GM10266 (cell line): ENCODE measurements at regions not wholly inside any gene's neighbourhood (a gene's known extent, or its start where the extent isn't known, plus 50 kb on each side); places are given as distances from the start of the nearest gene placed in this dataset.

Source experiments
- DNase-seq: peaks from one replicate; pipeline ENCODE4 v3.0.0; 2012; ENCODE audit errors: extremely low spot score
- TF ChIP-seq, protein P1 (sequence below): IDR thresholded peaks from 2 replicates; pipeline ENCODE4 v1.5.1; 2012; ENCODE audit warnings: mild to moderate bottlenecking, low read depth; ENCODE audit not compliant: control insufficient read depth, insufficient read depth; ENCODE audit errors: missing control alignments

DNA sequence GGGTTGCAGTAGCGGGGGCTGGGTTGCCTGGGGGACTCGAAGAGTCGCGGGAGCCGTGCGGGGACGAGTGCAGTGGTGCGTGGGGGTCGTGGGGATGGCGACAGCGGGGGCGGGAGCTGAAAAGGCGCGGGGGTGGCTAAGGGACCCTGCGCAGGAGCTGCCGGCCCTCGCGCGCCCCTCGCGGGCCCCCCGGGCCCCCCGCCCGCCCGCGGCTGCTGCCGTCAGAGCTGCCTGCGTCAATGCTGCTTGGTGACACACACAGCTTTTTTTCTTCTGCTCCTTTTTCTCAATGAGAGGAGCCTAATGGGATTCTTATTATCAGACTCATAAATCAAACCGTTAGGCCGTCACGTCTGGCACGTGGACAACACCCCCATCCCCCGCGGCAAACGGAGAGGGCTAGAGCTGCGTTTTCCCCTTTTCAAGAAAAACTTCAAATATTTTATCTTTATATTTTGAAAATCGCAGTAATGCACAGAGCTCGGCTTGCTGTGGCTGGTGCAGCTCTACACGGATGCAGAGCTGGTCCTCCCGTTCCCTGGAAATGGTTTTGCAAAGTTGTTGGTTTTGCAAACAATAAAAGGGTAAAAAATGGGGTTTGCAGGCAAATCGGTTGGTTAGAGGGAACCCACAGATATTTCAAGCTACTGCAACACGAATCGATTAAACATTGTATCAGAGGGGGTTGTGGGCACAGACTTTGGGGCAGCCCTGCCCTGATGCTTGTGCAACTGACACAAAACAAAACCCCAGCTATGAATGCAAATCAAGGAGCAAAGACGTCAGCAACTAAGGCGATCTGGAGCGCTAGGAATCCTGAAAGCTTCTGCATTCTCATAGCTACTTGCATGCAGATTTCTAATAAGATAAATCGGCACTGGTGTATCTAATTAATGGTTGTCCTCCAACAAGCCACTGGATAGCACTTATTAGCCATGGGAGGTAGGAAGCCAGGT lies 161.4 kb downstream of the TBXT start:
- DNase-seq, result no peak
- TF ChIP-seq, protein P1, sequence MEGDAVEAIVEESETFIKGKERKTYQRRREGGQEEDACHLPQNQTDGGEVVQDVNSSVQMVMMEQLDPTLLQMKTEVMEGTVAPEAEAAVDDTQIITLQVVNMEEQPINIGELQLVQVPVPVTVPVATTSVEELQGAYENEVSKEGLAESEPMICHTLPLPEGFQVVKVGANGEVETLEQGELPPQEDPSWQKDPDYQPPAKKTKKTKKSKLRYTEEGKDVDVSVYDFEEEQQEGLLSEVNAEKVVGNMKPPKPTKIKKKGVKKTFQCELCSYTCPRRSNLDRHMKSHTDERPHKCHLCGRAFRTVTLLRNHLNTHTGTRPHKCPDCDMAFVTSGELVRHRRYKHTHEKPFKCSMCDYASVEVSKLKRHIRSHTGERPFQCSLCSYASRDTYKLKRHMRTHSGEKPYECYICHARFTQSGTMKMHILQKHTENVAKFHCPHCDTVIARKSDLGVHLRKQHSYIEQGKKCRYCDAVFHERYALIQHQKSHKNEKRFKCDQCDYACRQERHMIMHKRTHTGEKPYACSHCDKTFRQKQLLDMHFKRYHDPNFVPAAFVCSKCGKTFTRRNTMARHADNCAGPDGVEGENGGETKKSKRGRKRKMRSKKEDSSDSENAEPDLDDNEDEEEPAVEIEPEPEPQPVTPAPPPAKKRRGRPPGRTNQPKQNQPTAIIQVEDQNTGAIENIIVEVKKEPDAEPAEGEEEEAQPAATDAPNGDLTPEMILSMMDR, result no peak

DNA sequence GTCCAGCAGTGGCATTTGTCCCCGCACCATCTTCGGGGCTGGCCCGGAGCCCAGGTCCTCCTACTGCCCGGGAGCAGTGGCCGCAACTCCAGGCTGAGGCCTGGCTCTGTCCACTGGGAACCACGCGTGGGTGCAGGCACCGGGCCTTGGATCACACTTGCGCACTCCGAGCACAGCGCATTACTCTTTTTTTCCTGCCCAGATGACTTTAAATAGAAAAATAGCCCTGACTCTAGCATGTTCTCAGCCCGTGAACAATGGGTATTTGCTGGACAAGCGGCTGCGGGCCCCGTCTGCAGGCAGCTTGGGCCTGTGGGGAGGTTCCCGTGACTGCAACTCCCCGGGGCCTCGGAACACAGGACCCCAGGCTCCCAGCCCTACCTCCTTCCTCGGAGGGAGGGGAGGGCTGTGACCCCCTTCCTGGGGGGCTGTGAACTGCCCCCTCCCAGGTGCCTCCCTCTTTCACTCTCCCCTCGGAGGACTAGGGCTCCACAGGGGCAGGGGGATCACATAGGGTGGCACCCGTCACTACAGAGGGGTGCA lies 162.2 kb downstream of the TBXT start:
- DNase-seq, result no peak
- TF ChIP-seq, protein P1, result no peak

DNA sequence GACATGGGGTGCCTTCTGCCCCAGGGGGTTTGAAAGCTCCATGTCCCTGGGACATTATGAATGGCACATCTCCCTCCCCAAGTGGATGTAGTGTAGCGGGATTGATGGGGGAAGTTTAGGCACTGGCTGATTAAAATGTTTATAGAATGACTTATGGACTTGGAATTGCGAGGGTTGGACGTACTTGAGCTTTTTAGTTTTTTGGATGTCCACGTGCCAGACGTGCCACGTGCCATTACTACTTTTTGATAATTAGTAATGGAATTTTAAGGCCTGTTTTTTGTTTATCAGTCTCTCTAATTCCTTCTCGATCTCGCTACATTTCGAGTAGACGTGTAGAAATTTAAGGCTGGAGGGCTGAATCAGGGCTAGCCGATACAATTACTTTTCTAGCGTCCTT lies 162.8 kb downstream of the TBXT start:
- TF ChIP-seq, protein P1, result no peak
- no peak for DNase-seq

DNA sequence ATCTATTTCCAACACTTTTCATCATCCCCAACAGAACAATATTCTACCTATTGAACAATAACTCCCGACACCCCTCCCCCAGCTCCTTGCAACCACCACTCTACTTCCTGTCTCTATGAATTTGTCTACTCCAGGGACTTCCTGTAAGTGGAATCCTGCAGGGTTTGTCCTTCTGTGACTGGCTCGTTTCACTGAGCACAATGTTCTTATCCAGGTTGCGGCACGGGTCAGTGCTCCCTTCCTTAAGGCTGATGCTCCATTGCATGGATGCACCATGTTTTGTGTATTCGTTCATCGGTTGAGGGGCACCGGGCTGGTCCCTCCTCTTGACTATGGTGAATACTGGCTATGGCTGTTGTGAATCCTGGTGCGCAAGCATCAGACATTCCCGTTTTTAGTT lies 163.2 kb downstream of the TBXT start:
- DNase-seq, result no peak
- TF ChIP-seq, protein P1, result no peak

DNA sequence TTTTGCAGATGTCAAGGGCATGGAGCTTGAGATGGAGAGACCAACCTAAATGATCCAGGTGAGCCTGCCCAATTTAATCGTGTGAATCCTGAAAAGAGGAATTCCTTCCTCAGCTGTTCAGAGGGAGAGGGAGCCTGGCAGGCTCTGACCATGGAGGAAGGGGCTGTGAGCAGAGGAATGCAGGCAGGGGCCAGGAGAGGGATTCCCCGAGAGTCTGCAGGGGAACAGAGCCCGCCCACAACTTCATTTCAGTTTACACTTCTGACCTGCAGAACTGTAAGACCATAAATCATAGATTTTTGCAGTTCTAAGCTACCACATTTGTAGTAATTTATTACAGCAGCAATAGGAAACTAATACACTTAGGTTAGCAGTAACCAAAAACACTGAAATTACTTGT lies 164.1 kb downstream of the TBXT start:
- DNase-seq, result no peak
- TF ChIP-seq, protein P1, result no peak

DNA sequence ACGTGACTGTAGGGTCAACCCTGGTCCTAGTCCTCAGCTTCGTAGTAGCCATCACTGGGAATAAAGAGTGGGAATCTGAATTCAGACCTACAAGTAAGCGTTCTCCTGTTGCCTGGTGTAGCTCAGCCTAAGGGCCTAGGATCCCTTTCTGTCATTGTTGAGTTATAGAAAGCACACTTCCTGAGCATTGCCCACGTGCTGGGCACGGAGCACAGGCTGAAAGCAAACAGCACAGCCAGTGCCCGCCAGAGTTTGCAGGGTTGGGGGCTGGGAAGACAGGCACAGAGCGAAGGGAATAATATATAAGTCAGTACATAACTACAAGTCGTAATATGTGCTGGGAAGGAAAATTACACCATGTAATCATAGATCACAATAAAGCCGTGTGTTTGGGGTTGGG lies 166.3 kb downstream of the TBXT start:
- TF ChIP-seq, protein P1, result no peak
- DNase-seq, result no peak

DNA sequence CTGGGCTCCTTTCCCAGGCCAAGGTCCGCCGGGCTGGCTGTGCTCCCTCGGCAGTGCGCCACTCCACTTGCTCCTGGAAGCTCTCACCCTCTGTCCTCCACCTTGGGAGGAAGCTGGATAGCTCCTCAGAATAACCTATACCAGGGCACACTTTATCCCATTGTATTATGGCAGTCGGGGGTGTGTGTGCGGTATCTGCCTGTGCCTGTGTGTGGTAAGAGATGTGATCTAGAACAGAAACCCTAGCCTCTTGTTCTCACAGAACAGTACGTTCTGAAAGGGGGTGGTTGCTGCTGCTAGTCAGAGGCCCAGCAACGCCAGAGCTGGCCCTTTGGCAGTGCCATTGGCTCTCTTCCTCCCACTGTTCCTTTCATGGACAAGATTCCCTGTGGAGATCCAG lies 168.4 kb downstream of the TBXT start:
- DNase-seq, result no peak
- TF ChIP-seq, protein P1, result no peak
